Aorta (tissue), 5 donors: ENCODE measurements at regions not wholly inside any gene's neighbourhood (a gene's known extent, or its start where the extent isn't known, plus 50 kb on each side); places are given as distances from the start of the nearest gene placed in this dataset.

Experiments
- ATAC-seq: fragments of 200-7000 bp; cut with Tn5 transposase; one replicate; pipeline ENCODE4 v1.9.1; 2022; ENCODE audit warnings: moderate library complexity; ENCODE audit not compliant: low FRiP score
- DNase-seq, 2 donors: peaks; one replicate each; pipeline ENCODE4 v3.0.0-alpha.2; 2020
- H3K27ac ChIP-seq, 2 donors: one replicate each; pipeline ENCODE4 v1.5.1; 2013; ENCODE audit warnings: low read length in 2 of 2, mild to moderate bottlenecking in 2 of 2, moderate library complexity in 2 of 2, control low read depth in 1 of 2, inconsistent platforms in 1 of 2, low read depth in 1 of 2
- H3K27me3 ChIP-seq, 2 donors: one replicate each; pipeline ENCODE4 v1.6.1; 2013; ENCODE audit warnings: control low read depth in 1 of 2, low read length in 1 of 2, mild to moderate bottlenecking in 1 of 2, moderate library complexity in 1 of 2; ENCODE audit not compliant: insufficient read depth in 2 of 2, control insufficient read depth in 1 of 2
- H3K36me3 ChIP-seq, 2 donors: one replicate each; pipeline ENCODE4 v1.6.1; 2013; ENCODE audit warnings: control low read depth in 1 of 2, low read length in 1 of 2, mild to moderate bottlenecking in 1 of 2; ENCODE audit not compliant: insufficient read depth in 2 of 2, control insufficient read depth in 1 of 2
- H3K4me1 ChIP-seq, 2 donors: one replicate each; pipeline ENCODE4 v1.6.1; 2013; ENCODE audit warnings: low read length in 2 of 2, control low read depth in 1 of 2, mild to moderate bottlenecking in 1 of 2, moderate library complexity in 1 of 2; ENCODE audit not compliant: insufficient read depth in 2 of 2, control insufficient read depth in 1 of 2
- H3K4me3 ChIP-seq, 2 donors: one replicate each; pipeline ENCODE4 v1.5.1; 2013; ENCODE audit warnings: low read length in 2 of 2, control low read depth in 1 of 2, mild to moderate bottlenecking in 1 of 2
- H3K9me3 ChIP-seq: one replicate; pipeline ENCODE4 v1.6.1; 2013; ENCODE audit warnings: mild to moderate bottlenecking, low read length; ENCODE audit not compliant: control insufficient read depth
- WGBS, 2 donors: extraction: QIAGEN DNeasy Blood & Tissue Kit; methylation state at CpG; one replicate each; pipeline ENCODE4 v1.1.7; 2013; 5-methylcytosine and 5-hydroxymethylcytosine counted together
- intact Hi-C, 2 donors: fragments of 100-400 bp; cut with DNase I; formaldehyde crosslinking; loops; one replicate each; pipeline versions ENCODE4 v1.14.2 to v1.15.0; 2022
- donor health status: healthy with polysubstance abuse.
- donor health status: Bipolar disorder and iron deficiency.
- donor health status: DM: no; HTN: no; CAD: no.
- donor health status: DM: no; HTN: no; CAD: no.
- donor health status: DM: yes; HTN: yes; CAD: no.

- no peak overlapping the region for H3K27ac ChIP-seq
- WGBS, 2 donors, result 11 to 17% methylated on average over 2 of the region's 2 CpGs
- H3K27me3 ChIP-seq, result no peaks in the 10 kb centered on the region
- no peak overlapping the region for H3K4me3 ChIP-seq
- no peaks in the 10 kb centered on the region for H3K9me3 ChIP-seq
- DNase-seq (no peak), ATAC-seq (no peak)
- intact Hi-C loops, result no loop called here
- H3K4me1 ChIP-seq, result no peaks in the 10 kb centered on the region
- H3K36me3 ChIP-seq, result no peaks in the 10 kb centered on the region
These were observed 859.1 kb upstream of the GOT2 start for GRCh38 chr16:59593194-59593661.

GRCh38 chr16:59591480-59591879 lies 857.4 kb upstream of the GOT2 start:
- Histone ChIP-seq H3K4me3 (no peak overlapping the region), H3K36me3 (no peaks in the 10 kb centered on the region), H3K9me3 (no peaks in the 10 kb centered on the region), H3K27ac (no peak overlapping the region), H3K4me1 (no peaks in the 10 kb centered on the region), H3K27me3 (no peaks in the 10 kb centered on the region)
- 52 to 64% methylated on average over 1 of the region's 1 CpG for WGBS, 2 donors
- no peak for ATAC-seq
- intact Hi-C loops, result no loop called here
- DNase-seq, result no peak

- intact Hi-C loops, result no loop called here
- ATAC-seq, result no peak
- Histone ChIP-seq H3K36me3 (no peaks in the 10 kb centered on the region), H3K4me1 (no peaks in the 10 kb centered on the region), H3K9me3 (no peaks in the 10 kb centered on the region), H3K27ac (no peak overlapping the region), H3K27me3 (no peaks in the 10 kb centered on the region), H3K4me3 (no peak overlapping the region)
- WGBS, 2 donors, result 86% methylated on average over 4 of the region's 4 CpGs
- no peak for DNase-seq
These were observed 856.7 kb upstream of the GOT2 start for GRCh38 chr16:59590845-59591244.

GRCh38 chr16:59586331-59586730 lies 852.2 kb upstream of the GOT2 start:
- WGBS, 2 donors, result 41 to 73% methylated on average over 1 of the region's 1 CpG
- no peak for ATAC-seq
- Histone ChIP-seq H3K4me1 (no peaks in the 10 kb centered on the region), H3K9me3 (no peaks in the 10 kb centered on the region), H3K27me3 (no peaks in the 10 kb centered on the region), H3K4me3 (no peak overlapping the region), H3K27ac (no peak overlapping the region), H3K36me3 (no peaks in the 10 kb centered on the region)
- intact Hi-C loops, result no loop called here
- DNase-seq, result no peak

- no peak for DNase-seq
- no peaks in the 10 kb centered on the region for H3K36me3 ChIP-seq
- no peak for ATAC-seq
- no peak overlapping the region for H3K4me3 ChIP-seq
- intact Hi-C loops, result no loop called here
- no peaks in the 10 kb centered on the region for H3K27me3 ChIP-seq
- no peak overlapping the region for H3K27ac ChIP-seq
- H3K9me3 ChIP-seq, result no peaks in the 10 kb centered on the region
- no peaks in the 10 kb centered on the region for H3K4me1 ChIP-seq
- WGBS, 2 donors, result 93 to 95% methylated on average over 1 of the region's 1 CpG
These were observed 840.2 kb upstream of the GOT2 start for GRCh38 chr16:59574296-59574695.

GRCh38 chr16:59573528-59574271 lies 839.6 kb upstream of the GOT2 start:
- intact Hi-C loops, result no loop called here
- Histone ChIP-seq H3K4me3 (no peak overlapping the region), H3K27ac (no peak overlapping the region), H3K27me3 (no peaks in the 10 kb centered on the region), H3K4me1 (no peaks in the 10 kb centered on the region), H3K36me3 (no peaks in the 10 kb centered on the region), H3K9me3 (no peaks in the 10 kb centered on the region)
- ATAC-seq, result no peak
- no peak for DNase-seq
- WGBS, 2 donors, result 85 to 86% methylated on average over 5 of the region's 5 CpGs

GRCh38 chr16:59567496-59567895 lies 833.4 kb upstream of the GOT2 start:
- Histone ChIP-seq H3K4me3 (no peak overlapping the region), H3K4me1 (no peaks in the 10 kb centered on the region), H3K36me3 (no peaks in the 10 kb centered on the region), H3K9me3 (peaks cover 1% of the 10 kb centered on the region), H3K27me3 (no peaks in the 10 kb centered on the region), H3K27ac (no peak overlapping the region)
- 83 to 84% methylated on average over 5 of the region's 5 CpGs for WGBS, 2 donors
- ATAC-seq (no peak), DNase-seq (no peak)
- intact Hi-C loops, result no loop called here

- DNase-seq (no peak), ATAC-seq (no peak)
- intact Hi-C loops, result no loop called here
- Histone ChIP-seq H3K27me3 (no peaks in the 10 kb centered on the region), H3K36me3 (no peaks in the 10 kb centered on the region), H3K27ac (no peak overlapping the region), H3K4me1 (no peaks in the 10 kb centered on the region), H3K9me3 (peaks cover 1% of the 10 kb centered on the region), H3K4me3 (no peak overlapping the region)
These were observed 832.3 kb upstream of the GOT2 start for GRCh38 chr16:59566446-59566845.

GRCh38 chr16:59558679-59559078 lies 824.6 kb upstream of the GOT2 start:
- H3K4me1 ChIP-seq, result no peaks in the 10 kb centered on the region
- no peak overlapping the region for H3K27ac ChIP-seq
- H3K9me3 ChIP-seq, result no peaks in the 10 kb centered on the region
- H3K27me3 ChIP-seq, result no peaks in the 10 kb centered on the region
- no peaks in the 10 kb centered on the region for H3K36me3 ChIP-seq
- no peak overlapping the region for H3K4me3 ChIP-seq
- intact Hi-C loops, result no loop called here
- ATAC-seq (no peak), DNase-seq (no peak)
